HT-29 (cell line): ENCODE measurements at regions not wholly inside any gene's neighbourhood (a gene's known extent, or its start where the extent isn't known, plus 50 kb on each side); places are given as distances from the start of the nearest gene placed in this dataset. TPM values are rescaled to one million over a fixed set of nuclear protein-coding genes. Genes with fewer than 3 reads are reported as not detected.

Experiments
- small RNA-seq: library from RNA; depleted of rRNA; stranded (forward); fragments of <200 nt; gene quantifications from one replicate; pipeline ENCODE3, GENCODE V24; 2014

Small RNA genes in the stretch of these regions (small RNA-seq; reads per million reads assigned to genes)
- gene AL008629.1 (not detected), gene HDGFP1 (not detected), gene MCRIP2P1 (not detected), gene RNA5SP514 (1.6 reads per million, percentile 58 among the genes with 10 or more reads in this experiment)
